Osteoblast (primary cell): ENCODE measurements at regions not wholly inside any gene's neighbourhood (a gene's known extent, or its start where the extent isn't known, plus 50 kb on each side); places are given as distances from the start of the nearest gene placed in this dataset.

Experiments
- DNase-seq: peaks from one replicate; pipeline ENCODE4 v3.0.0; 2011; ENCODE audit warnings: low spot score, mixed read lengths; ENCODE audit not compliant: insufficient read length; ENCODE audit errors: missing footprints
- H2AFZ ChIP-seq: 2 replicates; pipeline ENCODE4 v1.6.0; 2011; ENCODE audit warnings: mild to moderate bottlenecking, low read length
- H3K27ac ChIP-seq: 2 replicates; pipeline ENCODE4 v1.5.1; 2011; ENCODE audit warnings: mild to moderate bottlenecking, low read depth, low read length, moderate library complexity
- H3K27me3 ChIP-seq: 2 replicates; pipeline ENCODE4 v1.6.0; 2012; ENCODE audit warnings: mild to moderate bottlenecking, control low read depth, inconsistent platforms, low read length, moderate library complexity; ENCODE audit not compliant: insufficient read depth
- H3K36me3 ChIP-seq: 2 replicates; pipeline ENCODE4 v1.5.1; 2011; ENCODE audit warnings: mild to moderate bottlenecking, low read length, control low read depth, moderate library complexity; ENCODE audit not compliant: insufficient read depth
- H3K4me1 ChIP-seq: 2 replicates; pipeline ENCODE4 v1.5.1; 2011; ENCODE audit warnings: mild to moderate bottlenecking, low read length, control low read depth, moderate library complexity; ENCODE audit not compliant: insufficient read depth
- H3K4me2 ChIP-seq: 2 replicates; pipeline ENCODE4 v1.6.0; 2011; ENCODE audit warnings: mild to moderate bottlenecking, low read length; ENCODE audit not compliant: insufficient read depth
- H3K4me3 ChIP-seq: fragments of 200-600 bp; sonication (generic); 3 replicates; pipeline ENCODE4 v1.5.1; 2012; ENCODE audit warnings: mild to moderate bottlenecking, low read length, inconsistent platforms; ENCODE audit not compliant: insufficient read depth
- H3K79me2 ChIP-seq: 2 replicates; pipeline ENCODE4 v1.6.0; 2012; ENCODE audit warnings: mild to moderate bottlenecking, low read length, control low read depth, inconsistent platforms; ENCODE audit not compliant: insufficient read depth
- H3K9me3 ChIP-seq: 2 replicates; pipeline ENCODE4 v1.5.1; 2011; ENCODE audit warnings: low read depth, low read length, control low read depth
- H4K20me1 ChIP-seq: 2 replicates; pipeline ENCODE4 v1.6.0; 2012; ENCODE audit warnings: mild to moderate bottlenecking, low read length, control low read depth; ENCODE audit not compliant: insufficient read depth
- CTCF ChIP-seq: IDR thresholded peaks from 2 replicates; pipeline ENCODE4 v1.5.1; 2011; ENCODE audit warnings: mild to moderate bottlenecking, low read depth, low read length, moderate library complexity; ENCODE audit errors: extremely low read depth

GRCh38 chr5:21121213-21121612 is 1133.2 kb upstream of the CDH18 start:
- no peaks in the 10 kb centered on the region for H3K4me1 ChIP-seq
- TF ChIP-seq CTCF = no peak
- H2AFZ ChIP-seq = no peak overlapping the region
- H3K27ac ChIP-seq = no peak overlapping the region
- no peaks in the 10 kb centered on the region for H3K79me2 ChIP-seq
- H4K20me1 ChIP-seq = no peaks in the 10 kb centered on the region
- H3K4me2 ChIP-seq = no peak overlapping the region
- no peaks in the 10 kb centered on the region for H3K36me3 ChIP-seq
- DNase-seq = no peak
- peaks cover 3% of the 10 kb centered on the region for H3K9me3 ChIP-seq
- H3K27me3 ChIP-seq = no peaks in the 10 kb centered on the region
- H3K4me3 ChIP-seq = no peak overlapping the region

- Histone ChIP-seq H2AFZ (no peak overlapping the region), H3K79me2 (no peaks in the 10 kb centered on the region), H3K9me3 (no peaks in the 10 kb centered on the region), H3K4me3 (no peak overlapping the region), H3K27me3 (no peaks in the 10 kb centered on the region), H4K20me1 (no peaks in the 10 kb centered on the region), H3K36me3 (no peaks in the 10 kb centered on the region), H3K4me2 (no peak overlapping the region), H3K4me1 (no peaks in the 10 kb centered on the region), H3K27ac (no peak overlapping the region)
- TF ChIP-seq CTCF = no peak
- no peak for DNase-seq
Observed at GRCh38 chr5:21097661-21098060, 1109.7 kb upstream of the CDH18 start.

- H2AFZ ChIP-seq = no peak overlapping the region
- no peak overlapping the region for H3K4me2 ChIP-seq
- H3K4me1 ChIP-seq = no peaks in the 10 kb centered on the region
- H3K36me3 ChIP-seq = no peaks in the 10 kb centered on the region
- H4K20me1 ChIP-seq = no peaks in the 10 kb centered on the region
- no peak overlapping the region for H3K4me3 ChIP-seq
- no peaks in the 10 kb centered on the region for H3K27me3 ChIP-seq
- DNase-seq = no peak
- no peaks in the 10 kb centered on the region for H3K79me2 ChIP-seq
- no peaks in the 10 kb centered on the region for H3K9me3 ChIP-seq
- no peak overlapping the region for H3K27ac ChIP-seq
- no peak for TF ChIP-seq CTCF
Observed at GRCh38 chr5:21094619-21095018, 1106.6 kb upstream of the CDH18 start.

- Histone ChIP-seq H4K20me1 (no peaks in the 10 kb centered on the region), H3K27ac (no peak overlapping the region), H3K4me3 (no peak overlapping the region), H2AFZ (no peak overlapping the region), H3K79me2 (no peaks in the 10 kb centered on the region), H3K4me2 (no peak overlapping the region), H3K9me3 (no peaks in the 10 kb centered on the region), H3K27me3 (no peaks in the 10 kb centered on the region), H3K36me3 (no peaks in the 10 kb centered on the region), H3K4me1 (no peaks in the 10 kb centered on the region)
- DNase-seq = no peak
- TF ChIP-seq CTCF = no peak
Observed at GRCh38 chr5:21087766-21088165, 1099.8 kb upstream of the CDH18 start.
